ENCODE measurements at regions not wholly inside any gene's neighbourhood (a gene's known extent, or its start where the extent isn't known, plus 50 kb on each side); places are given as distances from the start of the nearest gene placed in this dataset.
"Not testable (repeated sequence)": the region's sequence is repeated elsewhere in the genome, so short reads cannot be mapped to it uniquely, and the experiment has no call there.

DNA sequence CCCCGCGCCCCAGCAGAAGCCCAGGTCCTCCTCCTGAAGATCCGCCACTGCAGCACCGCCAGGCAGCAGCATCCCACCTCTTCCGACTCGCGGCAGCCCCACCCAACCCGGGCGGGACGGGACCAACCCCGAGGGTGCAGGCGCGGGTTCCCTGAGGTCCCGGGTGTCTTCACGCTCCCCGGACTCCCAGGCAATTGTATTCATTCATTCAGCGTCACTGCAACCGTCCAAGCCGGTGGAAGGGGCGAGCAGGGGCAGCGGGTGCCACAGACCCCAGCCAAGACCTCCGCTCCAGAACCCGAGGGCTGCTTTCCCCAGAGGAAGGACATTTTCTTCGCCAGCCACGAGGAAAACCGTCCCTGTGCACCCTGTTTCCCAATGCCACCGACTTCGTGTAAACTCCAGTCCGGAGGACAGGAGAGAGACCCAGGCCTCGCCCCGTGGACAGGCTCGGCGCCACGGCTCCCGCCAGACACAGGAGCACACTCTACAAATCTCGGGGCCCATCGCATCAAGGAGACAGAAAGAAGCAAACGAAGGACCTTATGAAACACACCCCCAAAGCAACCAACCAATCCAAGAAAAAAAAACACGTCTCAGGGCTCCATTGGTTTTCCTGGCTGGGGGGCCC, 1471.5 kb downstream of the FOXD4L5 start:
- H3K9me3 ChIP-seq (replicated peaks; ENCODE audit: control insufficient read depth, insufficient read depth, low read depth, low read length); ATAC-seq; H3K27me3 ChIP-seq (ENCODE audit: control insufficient read depth in 2 of 2, insufficient read depth in 2 of 2, low read length in 2 of 2); H2AFZ ChIP-seq (ENCODE audit: low read depth, low read length); CTCF ChIA-PET (ENCODE audit: low intra/inter-chr PET ratio); H3K4me3 ChIP-seq; H4K20me1 ChIP-seq (replicated peaks; ENCODE audit: control insufficient read depth, insufficient read depth, low read length); H3K4me2 ChIP-seq (ENCODE audit: insufficient read depth, low read length); H3K9ac ChIP-seq (ENCODE audit: insufficient read depth in 1 of 2, low read depth in 2 of 2, low read length in 2 of 2); H3K9me1 ChIP-seq (ENCODE audit: control insufficient read depth, insufficient read depth, low read length); POLR2A ChIA-PET; H3K36me3 ChIP-seq (ENCODE audit: control insufficient read depth, insufficient read depth, low read length); H3K27ac ChIP-seq (ENCODE audit: extremely low read depth, low read depth, low read length); BruUV-seq (replicated peaks); intact Hi-C loops (cut with micrococcal nuclease); DNase-seq (ENCODE audit: extremely low read depth in 1 of 4, low spot score in 3 of 4); in situ Hi-C loops (cut with MboI); H3K79me2 ChIP-seq (ENCODE audit: control insufficient read depth, insufficient read depth, low read length); FAIRE-seq: not testable (repeated sequence)
- 16% methylated on average over 15 of the region's 39 CpGs for WGBS (ENCODE audit: insufficient coverage, low coverage, missing lambda C conversion rate)
- H3K4me1 ChIP-seq (replicated peaks in 1 of 2; ENCODE audit: control insufficient read depth in 2 of 2, insufficient read depth in 2 of 2, low read length in 2 of 2) = peaks cover 0 to 14% of the 10 kb centered on the region in 2 experiments; a peak in 2 of 5 replicates

DNA sequence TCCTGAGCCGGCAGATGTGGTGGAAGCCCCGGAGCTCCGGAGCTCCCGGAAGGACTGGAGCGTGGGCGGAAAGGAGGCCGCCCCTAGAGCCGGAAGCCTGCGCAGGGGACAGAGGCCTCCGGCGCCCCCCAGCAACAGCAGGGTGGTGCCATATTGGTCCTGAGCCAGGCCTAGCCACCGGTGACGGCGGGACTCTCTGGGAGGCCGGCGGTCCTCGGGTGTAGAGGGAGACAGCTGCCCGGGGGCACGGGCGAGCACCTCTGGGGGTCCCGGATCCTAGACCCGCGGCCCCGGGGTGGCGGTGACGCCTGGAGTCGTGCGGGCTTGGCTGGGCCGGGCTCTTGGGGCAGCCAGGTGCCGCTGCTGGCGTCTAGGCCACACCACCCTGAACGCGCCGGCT, 1472.2 kb downstream of the FOXD4L5 start:
- CTCF ChIA-PET (ENCODE audit: low intra/inter-chr PET ratio); H2AFZ ChIP-seq (ENCODE audit: low read depth, low read length); in situ Hi-C loops (cut with MboI); H3K27ac ChIP-seq (ENCODE audit: extremely low read depth, low read depth, low read length); H3K27me3 ChIP-seq (ENCODE audit: control insufficient read depth in 2 of 2, insufficient read depth in 2 of 2, low read length in 2 of 2); H3K9me1 ChIP-seq (ENCODE audit: control insufficient read depth, insufficient read depth, low read length); intact Hi-C loops (cut with micrococcal nuclease); H4K20me1 ChIP-seq (replicated peaks; ENCODE audit: control insufficient read depth, insufficient read depth, low read length); POLR2A ChIA-PET; H3K79me2 ChIP-seq (ENCODE audit: control insufficient read depth, insufficient read depth, low read length); FAIRE-seq; H3K36me3 ChIP-seq (ENCODE audit: control insufficient read depth, insufficient read depth, low read length); H3K9ac ChIP-seq (ENCODE audit: insufficient read depth in 1 of 2, low read depth in 2 of 2, low read length in 2 of 2); H3K4me3 ChIP-seq; H3K4me1 ChIP-seq (replicated peaks in 1 of 2; ENCODE audit: control insufficient read depth in 2 of 2, insufficient read depth in 2 of 2, low read length in 2 of 2); H3K4me2 ChIP-seq (ENCODE audit: insufficient read depth, low read length); BruUV-seq (replicated peaks); H3K9me3 ChIP-seq (replicated peaks; ENCODE audit: control insufficient read depth, insufficient read depth, low read depth, low read length): not testable (repeated sequence)
- WGBS (ENCODE audit: insufficient coverage, low coverage, missing lambda C conversion rate) = 5% methylated on average over 11 of the region's 34 CpGs
- ATAC-seq = peak; percentile 93
- peak in 3 of 4 experiments; percentile 7 to 16 (median 13) for DNase-seq (ENCODE audit: extremely low read depth in 1 of 4, low spot score in 3 of 4)
- 0 out of 2 replicates have a peak, but pooled peaks have one; percentile 4 for TF ChIP-seq EGR1 (conservative IDR thresholded peaks at IDR 0.05)
- TF ChIP-seq GABPA (tag; conservative IDR thresholded peaks at IDR 0.05; ENCODE audit: low read depth) = peak; percentile 76
- peak; percentile 46; the same call in 1 of the 2 replicates for TF ChIP-seq POLR2G (IDR thresholded peaks at IDR 0.05; ENCODE audit: low read depth, low read length)

DNA sequence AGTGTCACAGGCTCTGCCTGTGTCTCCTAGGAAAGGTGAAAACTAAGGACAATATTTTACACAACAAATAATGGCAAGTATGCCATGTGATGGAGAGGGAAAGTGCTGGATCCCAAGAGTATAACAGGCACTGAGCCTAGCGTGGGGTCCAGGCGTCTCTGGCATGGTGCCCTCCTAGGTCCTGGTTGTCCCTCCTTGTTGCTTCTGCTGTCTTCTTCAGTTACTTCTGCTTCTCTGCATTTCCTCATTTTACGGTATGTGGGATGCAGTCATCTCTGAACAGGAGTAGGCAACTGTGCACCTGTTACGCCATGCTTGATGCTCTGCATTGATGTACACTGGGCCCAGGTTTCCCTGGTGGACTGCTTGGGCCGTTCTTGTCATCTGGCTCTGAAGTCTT, 1480.8 kb downstream of the FOXD4L5 start:
- ATAC-seq; H3K4me1 ChIP-seq (replicated peaks in 1 of 2; ENCODE audit: control insufficient read depth in 2 of 2, insufficient read depth in 2 of 2, low read length in 2 of 2); in situ Hi-C loops (cut with MboI); H3K27ac ChIP-seq (ENCODE audit: extremely low read depth, low read depth, low read length); H4K20me1 ChIP-seq (replicated peaks; ENCODE audit: control insufficient read depth, insufficient read depth, low read length); H3K9ac ChIP-seq (ENCODE audit: insufficient read depth in 1 of 2, low read depth in 2 of 2, low read length in 2 of 2); H3K9me1 ChIP-seq (ENCODE audit: control insufficient read depth, insufficient read depth, low read length); H2AFZ ChIP-seq (ENCODE audit: low read depth, low read length); H3K27me3 ChIP-seq (ENCODE audit: control insufficient read depth in 2 of 2, insufficient read depth in 2 of 2, low read length in 2 of 2); H3K79me2 ChIP-seq (ENCODE audit: control insufficient read depth, insufficient read depth, low read length); FAIRE-seq; H3K36me3 ChIP-seq (ENCODE audit: control insufficient read depth, insufficient read depth, low read length); DNase-seq (ENCODE audit: extremely low read depth in 1 of 4, low spot score in 3 of 4); CTCF ChIA-PET (ENCODE audit: low intra/inter-chr PET ratio); H3K9me3 ChIP-seq (replicated peaks; ENCODE audit: control insufficient read depth, insufficient read depth, low read depth, low read length); POLR2A ChIA-PET; H3K4me3 ChIP-seq; H3K4me2 ChIP-seq (ENCODE audit: insufficient read depth, low read length); intact Hi-C loops (cut with micrococcal nuclease); BruUV-seq (replicated peaks): not testable (repeated sequence)
- WGBS (ENCODE audit: insufficient coverage, low coverage, missing lambda C conversion rate) = 13% methylated on average over 5 of the region's 5 CpGs
